IPS-15b (cell line): ENCODE measurements at regions not wholly inside any gene's neighbourhood (a gene's known extent, or its start where the extent isn't known, plus 50 kb on each side); places are given as distances from the start of the nearest gene placed in this dataset.
"Not testable (repeated sequence)": the region's sequence is repeated elsewhere in the genome, so short reads cannot be mapped to it uniquely, and the experiment has no call there.

Source experiments
- H3K27me3 ChIP-seq: one replicate; pipeline ENCODE4 v1.6.1; 2013; ENCODE audit warnings: low read length; ENCODE audit not compliant: control insufficient read depth, insufficient read depth
- H3K36me3 ChIP-seq: one replicate; pipeline ENCODE4 v1.6.1; 2013; ENCODE audit warnings: low read length; ENCODE audit not compliant: control insufficient read depth, insufficient read depth
- H3K4me1 ChIP-seq: one replicate; pipeline ENCODE4 v1.6.1; 2013; ENCODE audit warnings: mild to moderate bottlenecking, low read length; ENCODE audit not compliant: control insufficient read depth, insufficient read depth
- H3K4me3 ChIP-seq: one replicate; pipeline ENCODE4 v1.5.1; 2013; ENCODE audit warnings: low read depth, low read length
- H3K9ac ChIP-seq: one replicate; pipeline ENCODE4 v1.6.1; 2013; ENCODE audit warnings: low read depth, mild to moderate bottlenecking, low read length
- H3K9me3 ChIP-seq: one replicate; pipeline ENCODE4 v1.6.1; 2013; ENCODE audit warnings: mild to moderate bottlenecking, low read length; ENCODE audit not compliant: control insufficient read depth, insufficient read depth

DNA sequence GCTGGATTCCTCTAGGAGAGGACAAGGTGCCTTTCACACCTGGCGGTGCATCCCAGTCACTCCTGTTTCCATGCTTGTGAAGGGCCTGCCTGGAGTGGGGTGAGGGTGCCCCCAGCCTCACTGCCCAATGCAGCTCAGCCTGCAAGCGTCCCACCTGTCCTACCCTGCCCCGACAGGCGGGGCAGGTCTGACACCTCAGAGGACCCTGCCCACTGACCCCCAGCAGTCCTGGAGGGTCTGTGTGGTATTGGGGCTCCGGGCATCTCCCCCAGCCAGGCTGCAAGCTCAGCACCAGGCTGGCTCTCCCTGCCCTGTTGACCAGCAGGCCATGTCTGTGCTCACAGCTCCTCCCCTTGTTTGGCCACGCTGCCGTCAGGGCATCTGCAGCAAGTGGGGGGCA lies 194.9 kb downstream of the LIPI start:
- H3K27me3 ChIP-seq, H3K4me1 ChIP-seq, H3K9ac ChIP-seq, H3K4me3 ChIP-seq, H3K36me3 ChIP-seq, H3K9me3 ChIP-seq: not testable (repeated sequence)

DNA sequence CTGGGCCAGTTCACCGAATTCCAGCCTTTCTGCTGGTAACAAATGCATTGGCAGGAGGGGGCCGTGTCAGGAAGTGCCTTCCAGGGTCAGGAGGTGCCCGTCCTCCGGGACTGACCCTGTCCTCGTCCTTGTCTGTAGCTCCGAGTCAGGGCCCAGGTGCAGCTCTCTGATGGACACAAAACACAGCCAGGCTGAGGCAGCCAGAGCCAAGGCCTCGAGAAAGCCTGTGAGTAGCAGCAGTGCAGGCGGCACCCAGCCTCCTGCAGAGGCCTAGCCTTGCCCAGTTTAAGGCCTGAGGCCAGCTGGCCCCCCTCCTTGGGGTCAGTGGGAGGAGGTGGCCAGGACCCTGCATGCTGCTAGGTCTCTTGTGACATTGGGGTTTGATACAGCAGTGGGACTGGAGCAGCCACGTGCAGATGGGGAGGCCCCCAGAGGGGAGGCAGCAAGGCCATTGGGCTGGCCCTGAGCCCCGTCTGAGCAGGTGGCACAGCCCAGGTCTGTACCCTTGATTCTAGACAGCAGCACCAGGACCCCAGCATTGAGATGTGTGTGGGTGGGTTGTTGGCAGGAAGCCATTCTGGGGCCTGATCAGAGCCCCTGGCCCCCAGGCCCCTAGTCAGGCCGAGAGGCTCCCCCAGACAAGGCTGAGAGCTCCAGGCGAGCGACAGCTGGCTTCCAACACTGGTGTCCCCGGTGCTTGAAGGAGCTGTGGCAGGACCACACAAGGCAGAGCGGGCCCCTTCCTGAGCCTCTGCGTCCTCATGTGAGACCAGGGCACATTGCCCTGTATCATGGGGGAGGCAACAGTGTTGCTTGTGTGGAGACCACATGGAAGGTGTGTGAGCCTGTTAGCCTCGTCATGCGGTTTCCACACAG lies 196.9 kb downstream of the LIPI start:
- not testable (repeated sequence) for H3K9me3 ChIP-seq, H3K9ac ChIP-seq, H3K4me3 ChIP-seq, H3K4me1 ChIP-seq, H3K27me3 ChIP-seq, H3K36me3 ChIP-seq

GRCh38 chr21:14013056-14013603 lies 197.6 kb downstream of the LIPI start:
- no peak overlapping the region for H3K4me3 ChIP-seq
- no peaks in the 10 kb centered on the region for H3K4me1 ChIP-seq
- no peaks in the 10 kb centered on the region for H3K9me3 ChIP-seq
- no peak overlapping the region for H3K9ac ChIP-seq
- H3K36me3 ChIP-seq = no peaks in the 10 kb centered on the region
- no peaks in the 10 kb centered on the region for H3K27me3 ChIP-seq

- H3K4me1 ChIP-seq = no peaks in the 10 kb centered on the region
- no peaks in the 10 kb centered on the region for H3K36me3 ChIP-seq
- H3K4me3 ChIP-seq = no peak overlapping the region
- H3K27me3 ChIP-seq = no peaks in the 10 kb centered on the region
- no peak overlapping the region for H3K9ac ChIP-seq
- no peaks in the 10 kb centered on the region for H3K9me3 ChIP-seq
These were observed 198.3 kb downstream of the LIPI start for GRCh38 chr21:14012409-14012808.

- not testable (repeated sequence) for H3K4me3 ChIP-seq, H3K36me3 ChIP-seq, H3K4me1 ChIP-seq, H3K9me3 ChIP-seq, H3K27me3 ChIP-seq, H3K9ac ChIP-seq
These were observed 199.0 kb downstream of the LIPI start for GRCh38 chr21:14011751-14012150.

- H3K4me3 ChIP-seq, H3K9ac ChIP-seq, H3K27me3 ChIP-seq, H3K36me3 ChIP-seq, H3K4me1 ChIP-seq, H3K9me3 ChIP-seq: not testable (repeated sequence)
These were observed 199.6 kb downstream of the LIPI start for GRCh38 chr21:14011149-14011548.

- Histone ChIP-seq H3K9ac (no peak overlapping the region), H3K27me3 (no peaks in the 10 kb centered on the region), H3K36me3 (no peaks in the 10 kb centered on the region), H3K9me3 (no peaks in the 10 kb centered on the region), H3K4me1 (no peaks in the 10 kb centered on the region), H3K4me3 (no peak overlapping the region)
These were observed 200.0 kb downstream of the LIPI start for GRCh38 chr21:14010729-14011128.

- not testable (repeated sequence) for H3K27me3 ChIP-seq, H3K36me3 ChIP-seq, H3K9ac ChIP-seq, H3K4me3 ChIP-seq, H3K4me1 ChIP-seq, H3K9me3 ChIP-seq
These were observed 200.8 kb downstream of the LIPI start for GRCh38 chr21:14009990-14010389.

DNA sequence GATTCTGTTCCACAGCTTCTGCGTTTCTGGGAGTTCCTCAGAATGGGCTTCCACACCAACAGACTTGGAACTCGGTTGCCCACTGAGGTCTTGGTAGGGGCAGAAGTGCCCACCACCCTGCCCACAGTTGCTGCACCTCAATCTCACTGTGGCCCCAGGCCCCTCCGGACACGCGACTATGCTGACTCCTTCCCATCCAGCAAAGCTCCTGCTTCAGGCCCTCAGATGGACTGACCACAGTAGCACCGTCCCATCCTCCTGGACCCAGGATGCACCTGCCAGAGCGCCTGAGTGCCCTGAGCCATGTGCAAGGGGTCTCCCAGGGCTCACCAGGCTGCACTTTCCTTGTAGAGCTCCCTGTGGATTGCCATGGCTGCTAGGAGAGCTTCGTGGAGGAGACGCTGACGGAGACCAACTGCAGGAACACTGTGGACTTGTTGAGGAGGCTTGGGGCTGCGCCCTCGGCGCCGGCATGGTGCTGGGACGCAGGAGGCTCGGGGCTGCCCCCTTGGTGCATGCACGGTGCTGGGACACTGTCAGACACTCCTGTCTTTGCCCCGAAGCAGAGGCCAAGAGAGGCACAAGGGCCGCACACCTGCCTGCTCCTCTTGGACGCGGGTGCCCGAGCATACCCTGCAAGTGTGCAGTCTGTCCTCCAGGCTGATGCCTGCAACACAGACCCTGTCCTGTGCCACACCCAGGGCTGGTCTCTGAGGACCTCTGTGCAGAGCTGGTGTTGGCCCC lies 201.3 kb downstream of the LIPI start:
- H3K27me3 ChIP-seq, H3K9ac ChIP-seq, H3K4me3 ChIP-seq, H3K4me1 ChIP-seq, H3K9me3 ChIP-seq, H3K36me3 ChIP-seq: not testable (repeated sequence)

- not testable (repeated sequence) for H3K27me3 ChIP-seq, H3K9me3 ChIP-seq, H3K36me3 ChIP-seq, H3K4me3 ChIP-seq, H3K9ac ChIP-seq, H3K4me1 ChIP-seq
These were observed 202.3 kb downstream of the LIPI start for GRCh38 chr21:14008436-14008835.

DNA sequence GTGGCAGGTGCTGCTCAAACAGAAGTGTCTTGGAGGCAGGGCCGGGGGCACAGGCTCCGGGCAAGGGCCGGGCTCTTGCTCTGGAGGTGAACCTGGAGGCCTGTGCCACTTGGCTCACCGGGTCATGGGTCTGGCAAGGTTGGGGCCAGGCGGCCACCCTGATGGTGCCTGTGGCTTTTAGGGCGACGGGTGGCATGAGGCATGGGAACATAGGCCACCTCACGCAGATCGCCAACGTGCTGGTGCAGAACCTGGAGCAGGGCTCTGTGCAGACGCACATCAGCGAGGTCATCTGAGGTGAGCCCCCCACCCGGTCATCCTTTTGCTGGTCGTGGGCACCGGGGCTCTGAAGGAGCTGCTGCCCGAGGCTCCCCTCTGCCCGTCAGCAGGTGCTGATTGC lies 202.7 kb downstream of the LIPI start:
- H3K36me3 ChIP-seq, H3K27me3 ChIP-seq, H3K4me1 ChIP-seq, H3K9ac ChIP-seq, H3K9me3 ChIP-seq, H3K4me3 ChIP-seq: not testable (repeated sequence)

DNA sequence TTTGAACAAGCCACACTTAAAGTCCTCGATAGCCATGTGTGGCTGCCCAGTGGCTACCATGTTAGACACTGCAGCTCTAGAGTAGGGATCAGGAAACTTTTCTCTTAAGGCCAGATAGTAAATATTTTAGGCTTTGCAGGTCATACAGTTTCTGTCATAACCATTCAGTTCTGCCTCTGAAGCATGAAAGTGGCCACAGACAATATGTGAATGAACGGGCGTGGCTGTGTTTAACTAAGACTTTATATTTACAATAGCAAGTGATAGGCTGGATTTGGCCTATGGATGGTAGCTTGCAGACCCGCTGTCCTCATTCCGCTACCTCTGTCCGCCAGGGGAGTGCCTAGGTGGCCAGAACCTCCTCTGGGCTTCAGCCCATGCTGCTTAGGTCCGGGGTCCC lies 204.6 kb downstream of the LIPI start:
- not testable (repeated sequence) for H3K4me3 ChIP-seq, H3K4me1 ChIP-seq, H3K27me3 ChIP-seq, H3K9me3 ChIP-seq, H3K36me3 ChIP-seq, H3K9ac ChIP-seq
